Stimulated activated CD4-positive, alpha-beta T cell treated with anti-CD3 and anti-CD28 coated beads, Interleukin-12 subunit alpha, Interleukin-12 subunit beta, amount 100 ng/mL, for 48 hours (primary cell): ENCODE measurements at regions not wholly inside any gene's neighbourhood (a gene's known extent, or its start where the extent isn't known, plus 50 kb on each side); places are given as distances from the start of the nearest gene placed in this dataset.
"Not testable (repeated sequence)": the region's sequence is repeated elsewhere in the genome, so short reads cannot be mapped to it uniquely, and the experiment has no call there.

Experiments
- DNase-seq, 3 donors: peaks; one replicate each; pipeline ENCODE4 v3.0.0-alpha.2; 2020; ENCODE audit warnings: low read depth in 2 of 3, low spot score in 1 of 3

DNA sequence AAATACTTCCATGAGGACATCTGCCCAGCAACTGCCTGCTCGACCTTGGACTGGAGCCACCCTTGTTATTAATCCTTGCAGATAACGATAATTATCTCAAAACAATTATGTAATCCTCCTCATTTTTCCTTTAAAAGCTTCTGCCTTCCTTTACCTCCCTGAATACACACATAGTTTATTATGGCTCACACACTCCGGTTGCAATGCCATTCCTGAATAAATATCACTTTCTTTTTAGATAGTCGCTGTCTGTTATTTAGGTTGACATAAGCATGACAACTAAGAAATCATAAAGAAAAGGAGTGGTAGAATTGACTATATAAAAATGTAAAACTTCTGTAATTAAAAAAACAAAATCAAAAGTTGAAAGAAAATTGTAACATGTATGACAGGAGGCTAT, 64.8 kb downstream of the B4GALT7 start:
- DNase-seq: not testable (repeated sequence)

DNA sequence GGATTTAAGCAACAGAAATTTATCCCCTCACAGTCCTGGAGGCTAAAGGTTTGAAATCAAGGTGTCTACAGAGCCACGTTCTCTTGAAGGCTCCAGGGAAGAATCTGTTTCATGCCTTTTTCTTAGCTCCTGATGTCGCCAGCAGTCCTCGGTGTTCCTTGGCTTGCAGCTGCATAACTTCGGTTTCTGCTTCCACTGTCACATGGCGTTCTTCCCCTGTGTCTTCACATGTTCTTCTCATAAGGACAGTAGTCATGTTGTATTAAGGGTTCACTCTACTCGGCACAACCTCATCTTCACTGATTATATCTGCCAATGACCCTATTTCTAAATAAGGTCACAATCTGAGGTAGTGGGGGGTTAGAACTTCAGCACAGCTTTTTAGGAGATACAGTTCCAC, 65.2 kb downstream of the B4GALT7 start:
- DNase-seq: not testable (repeated sequence)

DNA sequence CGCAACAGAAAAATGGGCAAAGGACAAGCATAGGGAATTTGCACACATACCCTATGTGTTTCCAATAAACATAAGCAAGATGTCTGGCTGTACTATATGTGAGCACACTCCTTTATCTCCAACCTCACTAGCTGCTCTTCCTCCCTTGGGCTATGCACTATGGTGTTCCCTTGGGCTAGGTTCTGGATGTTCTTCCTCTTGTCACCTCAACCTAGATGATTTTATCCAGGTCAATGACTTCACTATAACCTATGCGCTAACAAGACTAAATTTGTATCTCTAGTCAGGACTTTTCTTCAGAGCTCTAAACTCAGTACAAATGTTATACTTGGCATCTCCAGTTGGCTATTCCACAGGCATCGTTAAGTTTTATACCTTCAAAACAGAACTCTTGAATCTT, 66.0 kb downstream of the B4GALT7 start:
- DNase-seq: not testable (repeated sequence)

- DNase-seq: not testable (repeated sequence)
These were observed 71.3 kb downstream of the B4GALT7 start for GRCh38 chr5:177671035-177671754.

DNA sequence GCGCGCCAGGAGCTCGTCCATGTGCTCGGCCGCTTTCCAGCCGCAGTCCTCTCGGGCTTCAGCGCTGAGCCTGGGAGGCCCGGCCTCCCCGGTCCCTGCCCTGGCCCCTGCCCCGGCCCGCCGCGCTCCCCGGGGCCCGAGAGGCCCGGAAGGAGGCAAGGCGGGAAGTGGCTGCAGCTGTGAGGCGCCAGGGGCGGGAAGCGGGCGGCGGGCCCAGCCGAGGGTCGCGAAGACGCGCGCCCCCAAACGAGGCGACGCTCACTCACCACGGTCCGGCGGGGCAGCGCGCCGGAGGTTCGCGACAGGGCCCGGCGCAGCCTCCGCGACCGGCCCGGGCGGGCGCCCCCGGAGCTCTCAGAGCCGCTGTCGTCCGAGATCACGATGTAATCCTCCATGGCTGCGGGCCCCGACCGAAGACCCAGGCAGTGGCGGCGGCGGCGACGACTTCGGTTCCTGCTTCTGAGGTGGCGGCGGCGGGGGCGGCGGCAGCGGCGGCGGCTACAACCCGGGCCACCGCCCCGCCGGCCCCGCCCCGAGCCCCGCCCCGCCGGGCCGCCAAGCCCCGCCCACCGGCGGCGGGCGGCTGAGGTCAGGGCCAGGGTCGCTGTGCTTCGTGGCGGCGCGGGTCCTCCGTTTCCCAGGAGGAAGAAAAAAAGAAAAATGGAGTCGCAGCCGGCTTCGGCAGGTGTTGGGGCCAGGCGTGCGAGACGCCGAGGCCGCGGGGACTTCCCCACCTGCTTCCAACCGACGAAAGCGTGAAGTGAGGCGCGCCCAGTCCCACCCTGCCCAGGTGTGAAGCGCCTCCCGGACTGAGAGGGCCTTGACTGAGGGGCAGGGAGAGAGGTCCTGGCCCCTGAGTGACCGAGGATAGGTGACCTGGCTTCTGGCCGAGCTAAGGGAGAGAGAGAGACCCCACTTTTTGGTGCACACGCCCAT, 72.1 kb downstream of the B4GALT7 start:
- DNase-seq: peak; percentile 34 to 73 (median 49)
